GM12874 (cell line): ENCODE measurements at regions not wholly inside any gene's neighbourhood (a gene's known extent, or its start where the extent isn't known, plus 50 kb on each side); places are given as distances from the start of the nearest gene placed in this dataset.

Experiments used
- TF ChIP-seq, protein P1 (sequence below): IDR thresholded peaks from 2 replicates; pipeline ENCODE4 v1.5.1; 2011; ENCODE audit warnings: low read depth, mild to moderate bottlenecking, control low read depth, low read length, moderate library complexity; ENCODE audit not compliant: insufficient read depth

DNA sequence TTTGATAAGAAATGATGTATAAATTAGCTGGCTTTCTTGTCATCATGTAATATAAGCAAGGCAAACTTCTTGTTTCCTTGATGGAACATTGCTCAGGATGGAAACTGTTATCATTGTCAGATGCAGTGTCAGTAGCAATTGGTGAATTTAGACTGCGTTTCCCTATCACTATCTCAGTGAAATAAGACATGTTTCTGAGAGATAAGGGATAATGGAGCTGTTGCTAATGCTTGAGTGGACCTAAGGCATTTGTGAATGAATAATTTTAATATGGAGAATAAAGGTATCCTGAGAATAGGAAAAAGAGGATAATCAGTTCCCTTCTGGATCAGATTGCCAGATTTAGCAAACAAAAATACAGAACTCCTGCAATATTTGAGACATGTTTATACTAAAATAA lies 160.9 kb downstream of the HLX start:
- TF ChIP-seq, protein P1, sequence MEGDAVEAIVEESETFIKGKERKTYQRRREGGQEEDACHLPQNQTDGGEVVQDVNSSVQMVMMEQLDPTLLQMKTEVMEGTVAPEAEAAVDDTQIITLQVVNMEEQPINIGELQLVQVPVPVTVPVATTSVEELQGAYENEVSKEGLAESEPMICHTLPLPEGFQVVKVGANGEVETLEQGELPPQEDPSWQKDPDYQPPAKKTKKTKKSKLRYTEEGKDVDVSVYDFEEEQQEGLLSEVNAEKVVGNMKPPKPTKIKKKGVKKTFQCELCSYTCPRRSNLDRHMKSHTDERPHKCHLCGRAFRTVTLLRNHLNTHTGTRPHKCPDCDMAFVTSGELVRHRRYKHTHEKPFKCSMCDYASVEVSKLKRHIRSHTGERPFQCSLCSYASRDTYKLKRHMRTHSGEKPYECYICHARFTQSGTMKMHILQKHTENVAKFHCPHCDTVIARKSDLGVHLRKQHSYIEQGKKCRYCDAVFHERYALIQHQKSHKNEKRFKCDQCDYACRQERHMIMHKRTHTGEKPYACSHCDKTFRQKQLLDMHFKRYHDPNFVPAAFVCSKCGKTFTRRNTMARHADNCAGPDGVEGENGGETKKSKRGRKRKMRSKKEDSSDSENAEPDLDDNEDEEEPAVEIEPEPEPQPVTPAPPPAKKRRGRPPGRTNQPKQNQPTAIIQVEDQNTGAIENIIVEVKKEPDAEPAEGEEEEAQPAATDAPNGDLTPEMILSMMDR, result no peak

DNA sequence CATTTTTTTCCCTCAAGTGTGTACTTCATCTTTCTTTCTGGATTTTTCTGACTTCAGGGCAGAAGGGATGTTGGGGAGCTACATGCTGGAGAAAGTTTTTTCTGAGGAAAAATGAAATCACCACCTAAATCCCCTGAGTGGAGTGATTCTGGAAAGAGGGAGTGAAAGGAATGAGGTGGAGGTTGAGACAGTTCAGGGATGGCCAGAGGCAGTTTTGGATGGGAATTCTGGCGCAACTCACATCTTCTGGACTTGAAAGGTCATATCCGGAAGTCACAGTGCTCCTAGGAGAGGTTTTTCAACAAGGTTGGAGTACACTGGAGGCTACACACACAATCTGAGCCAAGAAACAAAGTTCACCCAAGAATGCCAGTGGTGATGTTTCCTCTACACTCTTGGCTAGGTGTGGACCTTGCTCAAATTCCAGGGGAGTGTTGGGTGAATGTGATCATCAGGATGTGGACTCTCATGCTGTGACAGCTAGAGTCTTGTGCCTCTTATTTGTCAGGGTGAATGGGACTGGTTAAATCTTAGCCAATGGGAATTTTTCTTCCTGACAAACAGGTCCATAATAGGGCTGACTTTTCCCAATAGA lies 161.5 kb downstream of the HLX start:
- TF ChIP-seq, protein P1, result no peak

DNA sequence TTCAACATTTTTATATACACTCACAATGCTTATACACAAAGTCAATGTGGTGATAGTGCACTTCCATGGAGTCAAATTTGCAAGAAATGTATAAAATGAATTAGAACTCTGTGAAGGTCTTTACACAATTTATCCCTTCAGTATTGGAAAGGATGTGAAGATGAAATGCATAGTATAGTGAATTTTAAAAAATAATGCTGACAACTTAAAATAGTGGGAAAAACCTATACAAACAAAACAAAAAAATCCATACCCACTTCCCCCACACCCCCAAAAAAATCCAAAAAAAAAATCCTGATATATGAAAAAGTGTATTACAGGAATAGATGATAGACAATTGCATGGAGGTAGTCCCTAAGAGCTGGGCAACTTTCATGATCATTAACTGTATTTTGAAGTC lies 165.3 kb downstream of the HLX start:
- TF ChIP-seq, protein P1, result no peak

DNA sequence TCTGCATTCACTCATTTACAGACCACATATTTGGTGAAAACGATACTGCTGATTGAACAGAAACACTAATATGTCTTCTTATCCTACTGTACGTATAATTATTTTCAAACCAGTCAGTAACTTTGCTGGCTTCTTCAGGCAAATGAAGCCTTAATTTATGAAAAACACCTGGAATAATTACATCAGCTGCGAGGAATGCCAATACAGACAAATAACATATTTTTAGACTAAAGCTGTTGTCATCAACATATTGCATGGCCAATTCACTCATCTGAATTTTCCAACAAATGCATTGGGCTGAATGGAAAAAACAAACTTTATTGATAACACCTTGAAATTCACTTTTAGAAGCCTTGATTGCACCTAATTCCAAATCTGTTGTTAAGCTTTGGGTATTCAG lies 165.9 kb downstream of the HLX start:
- TF ChIP-seq, protein P1, result no peak

DNA sequence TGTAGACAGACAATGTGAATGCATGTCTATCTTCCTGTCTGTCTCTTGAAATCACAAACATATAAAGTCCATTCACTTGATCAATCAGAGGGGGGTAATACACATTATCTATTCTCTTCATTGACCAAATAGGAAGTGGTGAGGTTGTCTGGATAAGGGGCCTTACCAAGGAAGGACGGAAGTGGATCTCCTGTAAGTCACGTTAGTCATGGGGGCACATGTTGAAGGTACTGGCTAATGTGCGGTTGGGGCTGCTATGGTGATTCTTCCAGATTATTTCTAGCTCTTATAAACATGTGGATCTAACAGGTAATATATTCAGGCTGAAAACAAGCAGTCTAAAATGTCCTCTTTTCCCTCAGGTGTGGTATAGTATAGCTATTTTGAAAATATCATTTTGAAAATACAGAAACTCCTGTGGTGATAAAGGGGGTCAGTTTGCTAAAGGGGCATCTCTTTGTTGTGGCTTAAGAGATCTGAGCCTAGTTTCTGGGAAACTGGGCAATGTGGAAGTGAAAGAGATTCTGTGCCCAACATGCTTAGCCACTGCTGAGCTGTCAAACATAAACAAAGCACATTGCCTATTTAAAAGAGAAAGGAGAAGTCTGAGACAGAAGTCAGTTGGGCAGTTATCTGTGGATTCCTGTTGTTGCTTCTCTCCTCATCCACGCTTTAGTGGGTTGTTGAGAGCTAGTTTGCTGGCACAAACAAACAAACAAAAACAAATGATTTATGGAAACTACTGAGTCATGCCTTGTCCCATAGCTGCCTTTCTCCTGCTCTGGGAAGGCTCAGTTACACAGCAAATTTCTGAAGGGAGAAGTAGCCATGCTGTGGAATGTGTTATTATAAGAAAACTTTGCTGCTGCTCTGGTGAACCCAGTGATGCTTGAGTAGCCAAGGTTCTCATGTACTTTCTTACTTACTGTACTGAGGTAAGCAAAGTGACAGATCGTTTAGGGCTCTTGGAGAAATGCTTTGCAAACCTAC lies 166.9 kb downstream of the HLX start:
- TF ChIP-seq, protein P1, result no peak

DNA sequence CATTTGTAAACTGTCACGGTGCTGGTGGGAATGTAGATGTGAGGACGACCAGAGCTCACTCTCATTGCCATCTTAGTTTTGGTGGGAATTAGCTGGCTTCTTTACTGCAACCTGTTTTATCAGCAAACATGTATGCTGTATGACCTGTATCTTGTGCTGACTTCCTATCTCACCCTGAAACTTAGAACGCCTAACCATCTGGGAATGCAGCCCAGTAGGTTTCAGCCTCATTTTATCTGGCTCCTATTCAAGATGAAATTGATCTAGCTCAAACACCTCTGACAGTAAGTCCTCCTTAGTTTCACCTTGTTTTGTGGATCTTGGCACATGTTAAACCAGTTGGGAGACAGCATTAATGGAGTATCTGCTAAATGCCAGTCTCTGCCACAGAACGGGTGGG lies 174.6 kb downstream of the HLX start:
- TF ChIP-seq, protein P1, result no peak

DNA sequence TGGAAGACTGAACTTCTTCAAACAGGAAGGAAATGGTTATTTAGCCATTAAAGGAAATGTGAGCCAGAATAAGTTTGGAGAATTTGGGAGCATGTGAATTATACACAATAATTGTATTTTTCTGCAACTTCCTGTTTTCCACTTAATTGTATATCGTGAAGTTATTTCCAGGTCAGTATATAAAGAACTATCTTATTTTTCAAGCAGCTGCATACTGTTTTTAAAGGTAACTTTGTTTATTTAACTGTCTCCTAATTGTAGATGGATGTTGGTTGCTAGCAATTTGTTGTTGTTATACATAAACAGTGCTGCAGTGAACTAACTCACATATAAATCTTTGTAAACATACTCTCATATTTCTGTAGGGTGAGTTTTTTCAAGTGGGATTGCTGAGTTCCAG lies 180.3 kb downstream of the HLX start:
- TF ChIP-seq, protein P1, result no peak
